Ishikawa (cell line): ENCODE measurements at regions not wholly inside any gene's neighbourhood (a gene's known extent, or its start where the extent isn't known, plus 50 kb on each side); places are given as distances from the start of the nearest gene placed in this dataset.

ENCODE experiments used
- EP300 ChIP-seq: IDR thresholded peaks from 2 replicates; pipeline ENCODE4 v1.6.1; 2012; ENCODE audit warnings: borderline replicate concordance
- RAD21 ChIP-seq: IDR thresholded peaks from 2 replicates; pipeline ENCODE4 v1.6.1; 2012; ENCODE audit warnings: low read depth
- TAF1 ChIP-seq: IDR thresholded peaks from 2 replicates; pipeline ENCODE4 v1.6.1; 2012; ENCODE audit warnings: low read depth, mild to moderate bottlenecking
- TCF12 ChIP-seq: IDR thresholded peaks from 2 replicates; pipeline ENCODE4 v1.6.1; 2012; ENCODE audit warnings: low read depth
- YY1 ChIP-seq: IDR thresholded peaks from 2 replicates; pipeline ENCODE4 v1.6.1; 2012; ENCODE audit warnings: low read depth
- ZBTB7A ChIP-seq: IDR thresholded peaks from 2 replicates; pipeline ENCODE4 v1.6.1; 2012; ENCODE audit warnings: low read depth
- TF ChIP-seq, protein P1 (sequence below): IDR thresholded peaks from 2 replicates; pipeline ENCODE4 v1.6.1; 2012
- TF ChIP-seq, protein P2 (sequence below): IDR thresholded peaks from 2 replicates; pipeline ENCODE4 v1.6.1; 2012

DNA sequence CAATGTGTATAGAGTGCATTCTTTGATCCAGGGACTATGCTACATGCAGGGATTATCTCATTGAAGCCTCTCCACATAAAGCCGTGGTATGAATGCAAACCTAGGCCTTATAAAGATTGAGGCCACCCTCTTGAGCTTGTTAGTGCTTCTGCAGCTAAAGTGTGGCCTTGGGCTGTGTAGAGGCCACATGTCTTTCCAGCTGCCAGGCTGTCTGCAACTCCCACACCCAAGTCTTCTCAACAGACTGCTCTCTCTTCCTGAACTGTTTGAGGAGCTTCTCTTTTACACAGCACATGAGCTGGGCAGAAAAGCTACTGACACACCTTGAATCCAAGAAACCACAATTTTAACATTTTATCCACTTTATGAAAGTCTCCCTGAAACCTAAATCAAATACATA, 119.2 kb upstream of the MEX3C start:
- TF ChIP-seq, protein P1, sequence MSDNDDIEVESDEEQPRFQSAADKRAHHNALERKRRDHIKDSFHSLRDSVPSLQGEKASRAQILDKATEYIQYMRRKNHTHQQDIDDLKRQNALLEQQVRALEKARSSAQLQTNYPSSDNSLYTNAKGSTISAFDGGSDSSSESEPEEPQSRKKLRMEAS, result no peak
- no peak for TF ChIP-seq TCF12
- TF ChIP-seq RAD21, result no peak
- no peak for TF ChIP-seq EP300
- TF ChIP-seq TAF1, result no peak
- TF ChIP-seq YY1, result no peak
- TF ChIP-seq, protein P2, sequence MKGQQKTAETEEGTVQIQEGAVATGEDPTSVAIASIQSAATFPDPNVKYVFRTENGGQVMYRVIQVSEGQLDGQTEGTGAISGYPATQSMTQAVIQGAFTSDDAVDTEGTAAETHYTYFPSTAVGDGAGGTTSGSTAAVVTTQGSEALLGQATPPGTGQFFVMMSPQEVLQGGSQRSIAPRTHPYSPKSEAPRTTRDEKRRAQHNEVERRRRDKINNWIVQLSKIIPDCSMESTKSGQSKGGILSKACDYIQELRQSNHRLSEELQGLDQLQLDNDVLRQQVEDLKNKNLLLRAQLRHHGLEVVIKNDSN, result no peak
- TF ChIP-seq ZBTB7A, result no peak
